HepG2 (cell line): ENCODE measurements at regions not wholly inside any gene's neighbourhood (a gene's known extent, or its start where the extent isn't known, plus 50 kb on each side); places are given as distances from the start of the nearest gene placed in this dataset.

Source experiments
- ATAC-seq: fragments of 200-7000 bp; cut with Tn5 transposase; 3 replicates; pipeline ENCODE4 v1.9.1; 2020; ENCODE audit warnings: mild to moderate bottlenecking, moderate library complexity
- BruUV-seq: library from RNA; stranded (reverse); fragments of 400-500 nt; replicated peaks from 2 replicates; lab custom pipeline; 2021; lab: Mats Ljungman, UMichigan
- CTCF ChIA-PET: fragments of 300-600 bp; formaldehyde crosslinking; extraction: SDS; loops from one replicate; lab custom pipeline; 2021; ENCODE audit warnings: low total read pairs, inconsistent platforms, low intra/inter-chr PET ratio; lab: Yijun Ruan, JAX
- POLR2A ChIA-PET: fragments of 350-600 bp; sonication (Branson Sonifier 250); formaldehyde crosslinking; loops from one replicate; lab custom pipeline; 2020; ENCODE audit warnings: antibody characterized with exemption, inconsistent platforms; lab: Yijun Ruan, JAX
- DNase-seq: peaks from one replicate; pipeline ENCODE4 v3.0.0-alpha.2; 2015; ENCODE audit warnings: low spot score
- FAIRE-seq: peaks from 3 replicates; lab custom pipeline; 2011; peaks lifted over from hg19 to GRCh38; lab: Jason Lieb, UNC
- H2AFZ ChIP-seq: one replicate; pipeline ENCODE4 v1.6.1; 2011; ENCODE audit warnings: low read length, inconsistent platforms
- H3K27ac ChIP-seq: fragments of 300-600 bp; 3 replicates; pipeline ENCODE4 v1.8.0; 2011; ENCODE audit warnings: mixed run types, mild to moderate bottlenecking, mixed read lengths, low read length, inconsistent platforms; ENCODE audit not compliant: insufficient read depth; ENCODE audit errors: extremely low read length
- H3K27me3 ChIP-seq, 2 experiments: fragments of 200-600 bp in 1 of 2; 2 replicates in 1 of 2; 3 replicates in 1 of 2; pipeline versions ENCODE4 v1.6.0 to v1.8.0; 2011; ENCODE audit warnings: low read length in 2 of 2, mild to moderate bottlenecking in 2 of 2, moderate library complexity in 2 of 2, inconsistent platforms in 1 of 2; ENCODE audit not compliant: insufficient read depth in 2 of 2, control insufficient read depth in 1 of 2
- H3K36me3 ChIP-seq, 2 experiments: fragments of 200-600 bp in 1 of 2; replicated peaks in 1 of 2; 2 replicates in 1 of 2; 3 replicates in 1 of 2; pipeline versions ENCODE4 v1.5.1 to v1.8.0; 2011; ENCODE audit warnings: low read length in 2 of 2, inconsistent platforms in 1 of 2; ENCODE audit not compliant: insufficient read depth in 2 of 2, control insufficient read depth in 1 of 2
- H3K4me1 ChIP-seq: 2 replicates; pipeline ENCODE4 v1.5.1; 2012; ENCODE audit warnings: low read length, inconsistent platforms; ENCODE audit not compliant: insufficient read depth
- H3K4me2 ChIP-seq: 2 replicates; pipeline ENCODE4 v1.6.0; 2011; ENCODE audit warnings: low read depth, low read length, inconsistent platforms
- H3K4me3 ChIP-seq, 3 experiments: fragments of 200-600 bp in 1 of 3; sonication (generic), shearing (Covaris generic) in 1 of 3; replicated peaks in 1 of 3; 2 replicates each; pipeline ENCODE4 v1.5.1; 2011 to 2016; ENCODE audit warnings: low read length in 3 of 3, inconsistent platforms in 2 of 3, low read depth in 2 of 3, mild to moderate bottlenecking in 2 of 3, control low read depth in 1 of 3, mixed read lengths in 1 of 3; ENCODE audit not compliant: insufficient read depth in 1 of 3
- H3K79me2 ChIP-seq: one replicate; pipeline ENCODE4 v1.6.1; 2011; ENCODE audit warnings: low read length, inconsistent platforms; ENCODE audit not compliant: insufficient read depth
- H3K9ac ChIP-seq: 2 replicates; pipeline ENCODE4 v1.6.0; 2011; ENCODE audit warnings: mild to moderate bottlenecking, low read depth, low read length, inconsistent platforms; ENCODE audit not compliant: insufficient read depth
- H3K9me3 ChIP-seq: 2 replicates; pipeline ENCODE4 v1.5.1; 2012; ENCODE audit warnings: mild to moderate bottlenecking, low read length
- H4K20me1 ChIP-seq: 2 replicates; pipeline ENCODE4 v1.6.0; 2011; ENCODE audit warnings: inconsistent platforms, mild to moderate bottlenecking, low read length, moderate library complexity; ENCODE audit not compliant: insufficient read depth
- AKAP8 ChIP-seq: sonication (generic); formaldehyde crosslinking; IDR thresholded peaks from 2 replicates; pipeline ENCODE4 v1.5.1; 2020; ENCODE audit warnings: mild to moderate bottlenecking, missing genetic modification reagents
- ATF7 ChIP-seq, 2 experiments: fragments of 450-650 bp in 1 of 2; sonication (generic) in 1 of 2; formaldehyde crosslinking in 1 of 2; IDR thresholded peaks; 2 replicates each; pipeline versions ENCODE4 v1.4.0 to v1.6.1; 2016 to 2020; ENCODE audit warnings: antibody characterized with exemption in 1 of 2, mild to moderate bottlenecking in 1 of 2, missing genetic modification reagents in 1 of 2
- E2F1 ChIP-seq: sonication (generic); formaldehyde crosslinking; IDR thresholded peaks from 2 replicates; pipeline ENCODE4 v1.5.0; 2020; ENCODE audit warnings: missing genetic modification reagents
- ERF ChIP-seq: IDR thresholded peaks from 2 replicates; pipeline ENCODE4 v1.6.1; 2018; ENCODE audit warnings: missing biosample characterization, missing genetic modification reagents
- IRX3 ChIP-seq: sonication (generic); formaldehyde crosslinking; IDR thresholded peaks from 2 replicates; pipeline ENCODE4 v1.8.1; 2023; ENCODE audit warnings: mild to moderate bottlenecking, low read depth, missing genetic modification reagents, borderline replicate concordance
- SOX6 ChIP-seq, 2 experiments: fragments of 450-650 bp in 1 of 2; sonication (generic) in 1 of 2; formaldehyde crosslinking in 1 of 2; IDR thresholded peaks; 2 replicates each; pipeline versions ENCODE4 v1.4.0 to v1.6.1; 2017 to 2020; ENCODE audit warnings: antibody characterized with exemption in 1 of 2, mild to moderate bottlenecking in 1 of 2, missing genetic modification reagents in 1 of 2
- TMF1 ChIP-seq: sonication (generic); formaldehyde crosslinking; IDR thresholded peaks from 2 replicates; pipeline ENCODE4 v1.8.1; 2022; ENCODE audit warnings: low read depth, missing genetic modification reagents
- ZBTB14 ChIP-seq: sonication (generic); formaldehyde crosslinking; IDR thresholded peaks from 2 replicates; pipeline ENCODE4 v1.4.0; 2020; ENCODE audit warnings: missing genetic modification reagents
- WGBS: methylation state at CpG from one replicate; pipeline ENCODE4 v1.1.6; 2017; ENCODE audit warnings: low lambda C conversion rate; 5-methylcytosine and 5-hydroxymethylcytosine counted together
- in situ Hi-C: cut with HindIII; loops from 2 replicates; pipeline ENCODE4 v1.10.0; 2017; ENCODE audit warnings: low pct_unique_long_range_greater_than_20kb; ENCODE audit not compliant: extremely low pct_ligation_motif_present
- intact Hi-C: fragments of 100-400 bp; cut with micrococcal nuclease; formaldehyde crosslinking; loops from one replicate; pipeline ENCODE4 v1.10.0; 2022; ENCODE audit not compliant: unreplicated experiment
- TF ChIP-seq, protein P1 (sequence below): sonication (generic); formaldehyde crosslinking; IDR thresholded peaks from 2 replicates; pipeline ENCODE4 v1.5.0; 2020; ENCODE audit warnings: missing genetic modification reagents
- TF ChIP-seq, protein P2 (sequence below): sonication (generic); formaldehyde crosslinking; IDR thresholded peaks from 2 replicates; pipeline ENCODE4 v1.4.0; 2020; ENCODE audit warnings: missing genetic modification reagents

DNA sequence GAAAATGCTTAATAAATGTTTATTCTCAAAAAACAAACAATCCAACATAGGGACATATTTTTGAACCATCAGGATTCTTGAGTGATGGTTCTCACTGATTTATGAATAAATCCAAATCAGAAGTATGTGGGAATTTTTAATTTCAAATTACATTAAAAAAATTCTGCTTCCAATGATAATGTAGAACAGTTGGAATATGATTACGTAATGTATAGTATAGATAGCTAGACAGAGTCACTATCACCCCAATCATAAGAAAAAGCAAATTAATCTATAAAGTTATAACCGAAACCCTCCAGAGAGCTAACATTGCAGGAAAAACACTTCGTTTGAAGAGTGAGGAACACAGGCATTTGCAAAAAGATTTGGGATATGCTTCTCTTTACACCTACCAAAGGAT is 1600.6 kb upstream of the B3GALT2 start:
- no peaks in the 10 kb centered on the region for H3K9me3 ChIP-seq
- FAIRE-seq = no peak
- WGBS = 2% methylated on average over 3 of the region's 3 CpGs
- no peak overlapping the region for H3K27ac ChIP-seq
- H3K4me1 ChIP-seq = no peaks in the 10 kb centered on the region
- H3K36me3 ChIP-seq = no peaks in the 10 kb centered on the region
- no TSS peak for BruUV-seq
- intact Hi-C loops (no loop called here), in situ Hi-C loops (no loop called here)
- ATAC-seq = no peak
- H4K20me1 ChIP-seq = no peaks in the 10 kb centered on the region
- ChIA-PET POLR2A (no interaction called here), CTCF (no interaction called here)
- no peak overlapping the region for H3K4me2 ChIP-seq
- H2AFZ ChIP-seq = no peak overlapping the region
- TF ChIP-seq ATF7 (IDR thresholded peaks at IDR 0.05) = peak; percentile 79
- TF ChIP-seq ATF7 (CRISPR knock-in tag; IDR thresholded peaks at IDR 0.05) = no peak
- no peak for TF ChIP-seq SOX6 (IDR thresholded peaks at IDR 0.05)
- TF ChIP-seq SOX6 (CRISPR knock-in tag; IDR thresholded peaks at IDR 0.05) = no peak
- no peaks in the 10 kb centered on the region for H3K79me2 ChIP-seq
- no peaks in the 10 kb centered on the region for H3K27me3 ChIP-seq
- DNase-seq = no peak
- no peak overlapping the region for H3K4me3 ChIP-seq
- no peak overlapping the region for H3K9ac ChIP-seq

DNA sequence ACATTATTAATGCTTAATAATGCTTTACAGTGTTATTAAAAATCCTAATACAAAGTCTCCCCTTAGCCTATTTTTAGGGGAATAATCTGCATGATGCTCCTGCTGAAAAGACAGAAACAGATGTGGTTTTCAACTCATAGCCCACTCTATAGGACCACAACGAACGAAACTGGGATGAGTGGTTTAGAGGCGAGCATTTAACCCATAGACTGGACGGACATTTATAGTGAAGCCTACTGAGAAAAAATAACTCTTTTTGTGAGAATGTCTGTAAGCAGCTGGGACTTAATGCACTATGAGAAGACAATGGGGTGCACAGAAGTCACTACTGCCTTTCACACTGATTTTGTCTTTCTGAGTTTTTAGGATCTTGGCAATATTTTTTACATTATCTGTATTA is 1599.6 kb upstream of the B3GALT2 start:
- in situ Hi-C loops (no loop called here), intact Hi-C loops (no loop called here)
- no peak overlapping the region for H2AFZ ChIP-seq
- H3K4me2 ChIP-seq = no peak overlapping the region
- H3K27me3 ChIP-seq = no peaks in the 10 kb centered on the region
- no peaks in the 10 kb centered on the region for H3K36me3 ChIP-seq
- H3K4me3 ChIP-seq = no peak overlapping the region
- H3K4me1 ChIP-seq = no peaks in the 10 kb centered on the region
- H3K9me3 ChIP-seq = no peaks in the 10 kb centered on the region
- H3K27ac ChIP-seq = no peak overlapping the region
- FAIRE-seq (no peak), ATAC-seq (no peak), DNase-seq (no peak)
- POLR2A ChIA-PET = no interaction called here
- BruUV-seq = no TSS peak
- 0% methylated on average over 4 of the region's 4 CpGs for WGBS
- CTCF ChIA-PET = no interaction called here
- H3K79me2 ChIP-seq = no peaks in the 10 kb centered on the region
- no peaks in the 10 kb centered on the region for H4K20me1 ChIP-seq
- no peak overlapping the region for H3K9ac ChIP-seq
- TF ChIP-seq TMF1 (CRISPR knock-in tag) (no peak), E2F1 (CRISPR knock-in tag) (no peak), ZBTB14 (CRISPR knock-in tag) (no peak), IRX3 (CRISPR knock-in tag) (no peak), AKAP8 (CRISPR knock-in tag) (no peak), ERF (no peak)
- TF ChIP-seq, protein P1, sequence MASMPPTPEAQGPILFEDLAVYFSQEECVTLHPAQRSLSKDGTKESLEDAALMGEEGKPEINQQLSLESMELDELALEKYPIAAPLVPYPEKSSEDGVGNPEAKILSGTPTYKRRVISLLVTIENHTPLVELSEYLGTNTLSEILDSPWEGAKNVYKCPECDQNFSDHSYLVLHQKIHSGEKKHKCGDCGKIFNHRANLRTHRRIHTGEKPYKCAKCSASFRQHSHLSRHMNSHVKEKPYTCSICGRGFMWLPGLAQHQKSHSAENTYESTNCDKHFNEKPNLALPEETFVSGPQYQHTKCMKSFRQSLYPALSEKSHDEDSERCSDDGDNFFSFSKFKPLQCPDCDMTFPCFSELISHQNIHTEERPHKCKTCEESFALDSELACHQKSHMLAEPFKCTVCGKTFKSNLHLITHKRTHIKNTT (CRISPR knock-in tag) = no peak
- TF ChIP-seq, protein P2, sequence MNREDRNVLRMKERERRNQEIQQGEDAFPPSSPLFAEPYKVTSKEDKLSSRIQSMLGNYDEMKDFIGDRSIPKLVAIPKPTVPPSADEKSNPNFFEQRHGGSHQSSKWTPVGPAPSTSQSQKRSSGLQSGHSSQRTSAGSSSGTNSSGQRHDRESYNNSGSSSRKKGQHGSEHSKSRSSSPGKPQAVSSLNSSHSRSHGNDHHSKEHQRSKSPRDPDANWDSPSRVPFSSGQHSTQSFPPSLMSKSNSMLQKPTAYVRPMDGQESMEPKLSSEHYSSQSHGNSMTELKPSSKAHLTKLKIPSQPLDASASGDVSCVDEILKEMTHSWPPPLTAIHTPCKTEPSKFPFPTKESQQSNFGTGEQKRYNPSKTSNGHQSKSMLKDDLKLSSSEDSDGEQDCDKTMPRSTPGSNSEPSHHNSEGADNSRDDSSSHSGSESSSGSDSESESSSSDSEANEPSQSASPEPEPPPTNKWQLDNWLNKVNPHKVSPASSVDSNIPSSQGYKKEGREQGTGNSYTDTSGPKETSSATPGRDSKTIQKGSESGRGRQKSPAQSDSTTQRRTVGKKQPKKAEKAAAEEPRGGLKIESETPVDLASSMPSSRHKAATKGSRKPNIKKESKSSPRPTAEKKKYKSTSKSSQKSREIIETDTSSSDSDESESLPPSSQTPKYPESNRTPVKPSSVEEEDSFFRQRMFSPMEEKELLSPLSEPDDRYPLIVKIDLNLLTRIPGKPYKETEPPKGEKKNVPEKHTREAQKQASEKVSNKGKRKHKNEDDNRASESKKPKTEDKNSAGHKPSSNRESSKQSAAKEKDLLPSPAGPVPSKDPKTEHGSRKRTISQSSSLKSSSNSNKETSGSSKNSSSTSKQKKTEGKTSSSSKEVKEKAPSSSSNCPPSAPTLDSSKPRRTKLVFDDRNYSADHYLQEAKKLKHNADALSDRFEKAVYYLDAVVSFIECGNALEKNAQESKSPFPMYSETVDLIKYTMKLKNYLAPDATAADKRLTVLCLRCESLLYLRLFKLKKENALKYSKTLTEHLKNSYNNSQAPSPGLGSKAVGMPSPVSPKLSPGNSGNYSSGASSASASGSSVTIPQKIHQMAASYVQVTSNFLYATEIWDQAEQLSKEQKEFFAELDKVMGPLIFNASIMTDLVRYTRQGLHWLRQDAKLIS = no peak
